GM12878 (cell line): ENCODE measurements at regions not wholly inside any gene's neighbourhood (a gene's known extent, or its start where the extent isn't known, plus 50 kb on each side); places are given as distances from the start of the nearest gene placed in this dataset.

Experiments used
- EP300 ChIP-seq, 2 experiments: fragments of 150-350 bp in 1 of 2; IDR thresholded peaks; 2 replicates each; pipeline ENCODE4 v1.6.1; 2011 to 2012; ENCODE audit warnings: low read depth in 2 of 2, low read length in 2 of 2, borderline replicate concordance in 1 of 2, improper control_type of control experiment in 1 of 2, inconsistent platforms in 1 of 2; ENCODE audit not compliant: control insufficient read depth in 1 of 2
- GABPA ChIP-seq: IDR thresholded peaks from 2 replicates; pipeline ENCODE4 v1.6.1; 2014; ENCODE audit warnings: antibody characterized with exemption, low read depth, mild to moderate bottlenecking, inconsistent platforms
- POLR2AphosphoS5 ChIP-seq: IDR thresholded peaks from 2 replicates; pipeline ENCODE4 v1.6.1; 2011; ENCODE audit warnings: mild to moderate bottlenecking, low read length, inconsistent platforms
- TF ChIP-seq, protein P1 (sequence below), 3 experiments: IDR thresholded peaks in 2 of 3; conservative IDR thresholded peaks in 1 of 3; 2 replicates each; pipeline ENCODE4 v1.5.1; 2011; ENCODE audit warnings: low read depth in 3 of 3, low read length in 3 of 3, mild to moderate bottlenecking in 3 of 3, control low read depth in 2 of 3, moderate library complexity in 2 of 3, inconsistent platforms in 1 of 3, mixed read lengths in 1 of 3; ENCODE audit not compliant: control insufficient read depth in 2 of 3, insufficient read depth in 1 of 3; ENCODE audit errors: extremely low read depth in 1 of 3

DNA sequence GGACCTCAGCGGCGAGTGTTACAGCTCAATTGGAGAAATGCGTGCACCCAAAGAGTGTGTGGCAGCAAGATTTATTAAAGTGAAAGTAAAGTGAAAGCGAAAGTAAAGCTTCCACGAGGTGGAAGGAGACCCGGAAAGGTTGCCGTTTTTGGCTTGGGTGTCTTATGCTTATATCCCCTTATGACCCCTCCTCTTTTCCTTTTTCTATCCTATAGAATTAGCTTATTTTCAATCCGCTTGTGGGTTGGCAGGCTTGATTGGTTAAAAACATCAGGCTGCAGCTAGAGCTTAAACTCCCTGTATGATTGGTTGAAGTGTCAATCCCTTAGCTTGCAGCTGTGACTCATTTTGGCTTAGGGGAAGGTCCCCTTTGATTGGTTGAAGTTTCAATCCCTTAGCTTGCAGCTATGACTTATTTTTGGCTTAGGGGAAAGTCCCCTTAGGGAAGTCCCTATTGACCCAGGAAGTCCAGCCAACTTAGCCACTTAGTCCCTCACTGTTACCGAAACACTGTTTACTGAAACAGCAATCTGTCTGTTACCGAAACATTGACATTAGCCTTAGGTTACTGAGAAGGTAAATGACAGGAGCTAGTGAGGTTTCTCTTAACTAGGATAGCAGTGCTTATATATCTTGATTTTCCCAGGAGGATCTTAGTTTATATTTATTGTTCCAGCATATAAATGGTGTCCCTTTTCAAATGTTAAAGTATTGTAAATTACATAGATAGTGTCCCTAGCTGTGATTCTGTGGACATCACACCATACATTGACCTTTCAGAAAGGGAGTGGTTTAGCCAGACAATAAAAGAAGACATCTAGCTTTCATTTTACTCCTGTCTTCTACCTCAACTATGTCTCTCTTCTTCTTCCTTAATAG, 575.8 kb downstream of the DACH1 start:
- TF ChIP-seq, protein P1, sequence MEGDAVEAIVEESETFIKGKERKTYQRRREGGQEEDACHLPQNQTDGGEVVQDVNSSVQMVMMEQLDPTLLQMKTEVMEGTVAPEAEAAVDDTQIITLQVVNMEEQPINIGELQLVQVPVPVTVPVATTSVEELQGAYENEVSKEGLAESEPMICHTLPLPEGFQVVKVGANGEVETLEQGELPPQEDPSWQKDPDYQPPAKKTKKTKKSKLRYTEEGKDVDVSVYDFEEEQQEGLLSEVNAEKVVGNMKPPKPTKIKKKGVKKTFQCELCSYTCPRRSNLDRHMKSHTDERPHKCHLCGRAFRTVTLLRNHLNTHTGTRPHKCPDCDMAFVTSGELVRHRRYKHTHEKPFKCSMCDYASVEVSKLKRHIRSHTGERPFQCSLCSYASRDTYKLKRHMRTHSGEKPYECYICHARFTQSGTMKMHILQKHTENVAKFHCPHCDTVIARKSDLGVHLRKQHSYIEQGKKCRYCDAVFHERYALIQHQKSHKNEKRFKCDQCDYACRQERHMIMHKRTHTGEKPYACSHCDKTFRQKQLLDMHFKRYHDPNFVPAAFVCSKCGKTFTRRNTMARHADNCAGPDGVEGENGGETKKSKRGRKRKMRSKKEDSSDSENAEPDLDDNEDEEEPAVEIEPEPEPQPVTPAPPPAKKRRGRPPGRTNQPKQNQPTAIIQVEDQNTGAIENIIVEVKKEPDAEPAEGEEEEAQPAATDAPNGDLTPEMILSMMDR (IDR thresholded peaks at IDR 0.05 in 2 of 3, conservative IDR thresholded peaks at IDR 0.05 in 1 of 3; ENCODE audit: control insufficient read depth in 2 of 3, extremely low read depth in 1 of 3, insufficient read depth in 1 of 3, low read depth in 3 of 3, low read length in 3 of 3), result no peak
- TF ChIP-seq EP300 (IDR thresholded peaks at IDR 0.05; ENCODE audit: borderline replicate concordance in 1 of 2, control insufficient read depth in 1 of 2, low read depth in 2 of 2, low read length in 2 of 2) (no peak), POLR2AphosphoS5 (no peak), GABPA (no peak)
